Trophoblast cell (in vitro differentiated cells and primary cell): ENCODE measurements at regions not wholly inside any gene's neighbourhood (a gene's known extent, or its start where the extent isn't known, plus 50 kb on each side); places are given as distances from the start of the nearest gene placed in this dataset.
"Not testable (repeated sequence)": the region's sequence is repeated elsewhere in the genome, so short reads cannot be mapped to it uniquely, and the experiment has no call there.

Source experiments
- DNase-seq, 2 donors: peaks; one replicate each; pipeline ENCODE4 v3.0.0-alpha.2; 2016
- H2AFZ ChIP-seq: 2 replicates; pipeline ENCODE4 v1.6.1; 2013; ENCODE audit warnings: low read length, moderate library complexity, mild to moderate bottlenecking; ENCODE audit not compliant: insufficient read depth, poor library complexity
- H2AK5ac ChIP-seq: 2 replicates; pipeline ENCODE4 v1.6.1; 2013; ENCODE audit warnings: mild to moderate bottlenecking, low read length
- H2BK120ac ChIP-seq: 2 replicates; pipeline ENCODE4 v1.6.1; 2013; ENCODE audit warnings: low read length, mild to moderate bottlenecking, moderate library complexity; ENCODE audit not compliant: insufficient read depth, poor library complexity
- H2BK12ac ChIP-seq: 2 replicates; pipeline ENCODE4 v1.6.1; 2013; ENCODE audit warnings: mild to moderate bottlenecking, low read length, moderate library complexity
- H2BK5ac ChIP-seq: 2 replicates; pipeline ENCODE4 v1.6.1; 2013; ENCODE audit warnings: low read length, low read depth, moderate library complexity, mild to moderate bottlenecking; ENCODE audit not compliant: poor library complexity
- H3K14ac ChIP-seq: 2 replicates; pipeline ENCODE4 v1.6.1; 2013; ENCODE audit warnings: mild to moderate bottlenecking, low read length
- H3K18ac ChIP-seq: 2 replicates; pipeline ENCODE4 v1.6.1; 2013; ENCODE audit warnings: mild to moderate bottlenecking, low read length
- H3K23ac ChIP-seq: 2 replicates; pipeline ENCODE4 v1.6.1; 2013; ENCODE audit warnings: low read length
- H3K27ac ChIP-seq: 2 replicates; pipeline ENCODE4 v1.5.1; 2013; ENCODE audit warnings: low read depth, mild to moderate bottlenecking, inconsistent platforms, low read length, moderate library complexity
- H3K27me3 ChIP-seq: 2 replicates; pipeline ENCODE4 v1.6.1; 2013; ENCODE audit warnings: inconsistent platforms, mild to moderate bottlenecking, low read length, moderate library complexity; ENCODE audit not compliant: insufficient read depth
- H3K36me3 ChIP-seq, 2 experiments: 1 replicate in 1 of 2; 2 replicates in 1 of 2; pipeline ENCODE4 v1.6.1; 2013; ENCODE audit warnings: low read length in 2 of 2, mild to moderate bottlenecking in 2 of 2, moderate library complexity in 1 of 2; ENCODE audit not compliant: insufficient read depth in 2 of 2, control insufficient read depth in 1 of 2
- H3K4ac ChIP-seq: 2 replicates; pipeline ENCODE4 v1.6.1; 2013; ENCODE audit warnings: low read depth, mild to moderate bottlenecking, low read length, moderate library complexity
- H3K4me1 ChIP-seq, 2 experiments: 1 replicate in 1 of 2; 2 replicates in 1 of 2; pipeline ENCODE4 v1.6.1; 2013; ENCODE audit warnings: low read length in 2 of 2, mild to moderate bottlenecking in 2 of 2, moderate library complexity in 1 of 2; ENCODE audit not compliant: insufficient read depth in 2 of 2, control insufficient read depth in 1 of 2
- H3K4me2 ChIP-seq: 2 replicates; pipeline ENCODE4 v1.6.1; 2013; ENCODE audit warnings: inconsistent platforms, mild to moderate bottlenecking, low read length, moderate library complexity
- H3K4me3 ChIP-seq: 2 replicates; pipeline ENCODE4 v1.5.1; 2013; ENCODE audit warnings: mild to moderate bottlenecking, low read depth, low read length, inconsistent platforms
- H3K79me1 ChIP-seq: one replicate; pipeline ENCODE4 v1.6.1; 2013; ENCODE audit warnings: low read length
- H3K79me2 ChIP-seq: 2 replicates; pipeline ENCODE4 v1.6.1; 2013; ENCODE audit warnings: low read length, mild to moderate bottlenecking; ENCODE audit not compliant: control insufficient read depth, insufficient read depth, poor library complexity
- H3K9ac ChIP-seq: 2 replicates; pipeline ENCODE4 v1.6.1; 2013; ENCODE audit warnings: mild to moderate bottlenecking, low read length
- H3K9me3 ChIP-seq: 2 replicates; pipeline ENCODE4 v1.6.1; 2013; ENCODE audit warnings: low read depth, mild to moderate bottlenecking, control low read depth, inconsistent platforms, low read length; ENCODE audit not compliant: insufficient read depth
- H4K12ac ChIP-seq: 2 replicates; pipeline ENCODE4 v1.6.1; 2013; ENCODE audit warnings: low read depth, mild to moderate bottlenecking, low read length, moderate library complexity
- H4K8ac ChIP-seq: 2 replicates; pipeline ENCODE4 v1.6.1; 2013; ENCODE audit warnings: low read depth, mild to moderate bottlenecking, low read length, moderate library complexity
- H4K91ac ChIP-seq: one replicate; pipeline ENCODE4 v1.6.1; 2013; ENCODE audit warnings: low read depth, mild to moderate bottlenecking, low read length, moderate library complexity
- WGBS: extraction: QIAGEN DNeasy Blood & Tissue Kit; methylation state at CpG from one replicate; pipeline ENCODE4 v1.1.7; 2013; ENCODE audit warnings: missing lambda C conversion rate; ENCODE audit not compliant: insufficient read length, insufficient coverage; ENCODE audit errors: extremely low coverage; 5-methylcytosine and 5-hydroxymethylcytosine counted together

DNA sequence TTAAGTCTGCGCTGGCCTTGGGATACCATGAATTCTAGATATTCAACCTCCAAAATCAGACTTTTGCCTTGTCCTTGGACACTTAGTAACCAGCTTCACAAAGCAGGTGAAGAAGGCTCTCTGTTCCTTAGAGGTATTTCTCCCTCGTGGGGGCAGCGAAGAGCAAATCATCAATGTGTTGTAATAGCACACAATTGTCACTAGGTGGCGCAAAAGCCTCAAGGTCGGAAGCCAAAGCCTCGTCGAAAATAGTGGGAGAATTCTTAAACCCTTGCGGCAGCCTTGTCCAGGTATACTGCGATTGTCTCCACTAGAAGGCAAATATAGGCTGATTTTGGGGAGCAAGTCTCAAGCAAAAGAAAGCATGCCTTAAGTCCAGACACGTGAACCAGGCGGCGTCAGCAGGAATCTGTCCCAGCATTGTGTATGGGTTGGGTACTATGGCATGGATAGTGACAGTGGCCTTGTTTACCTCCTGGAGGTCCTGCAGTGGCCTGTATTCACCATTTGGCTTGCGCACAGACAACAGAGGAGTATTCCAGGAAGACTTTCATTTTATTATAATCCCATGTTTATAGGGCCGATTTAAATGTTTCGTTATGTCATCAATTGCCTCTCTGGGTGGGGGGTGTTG is 398.5 kb downstream of the CDY2B start:
- H2BK12ac ChIP-seq, H3K4me3 ChIP-seq, H3K4me1 ChIP-seq, H3K14ac ChIP-seq, H2AFZ ChIP-seq, H3K18ac ChIP-seq, H4K8ac ChIP-seq, H3K79me1 ChIP-seq, H2BK120ac ChIP-seq, H3K27me3 ChIP-seq, H3K36me3 ChIP-seq, H3K4ac ChIP-seq, H3K23ac ChIP-seq, H3K79me2 ChIP-seq, DNase-seq, H4K12ac ChIP-seq, H2BK5ac ChIP-seq, H3K9me3 ChIP-seq, H4K91ac ChIP-seq, H3K27ac ChIP-seq, H3K9ac ChIP-seq, H3K4me2 ChIP-seq, H2AK5ac ChIP-seq: not testable (repeated sequence)
- no CpG with 5 or more reads among the region's 15 CpGs for WGBS

DNA sequence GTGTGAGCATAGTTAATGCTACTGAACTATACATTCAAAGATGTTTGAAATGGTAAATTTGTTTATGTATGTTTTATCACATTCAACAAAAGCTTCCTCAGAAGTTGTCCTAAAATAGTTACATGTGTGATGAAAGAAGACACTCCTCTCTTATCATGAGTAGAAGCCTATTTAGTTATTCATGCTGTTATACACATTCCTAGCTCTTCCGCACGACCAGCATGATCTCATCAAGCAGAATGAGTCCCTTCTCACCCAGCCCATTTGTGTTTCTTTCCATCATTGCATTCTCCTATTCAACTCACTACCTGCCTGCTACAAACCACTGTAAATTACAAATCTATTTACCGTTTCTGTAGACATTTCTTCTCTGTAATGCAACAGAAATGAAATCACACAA is 408.0 kb downstream of the CDY2B start:
- H3K4ac ChIP-seq, H2BK5ac ChIP-seq, H3K27ac ChIP-seq, H3K14ac ChIP-seq, H3K18ac ChIP-seq, H3K9ac ChIP-seq, H3K36me3 ChIP-seq, H3K4me2 ChIP-seq, H4K8ac ChIP-seq, H2AK5ac ChIP-seq, H2BK120ac ChIP-seq, H3K79me1 ChIP-seq, H3K79me2 ChIP-seq, H3K4me3 ChIP-seq, DNase-seq, H3K4me1 ChIP-seq, H2BK12ac ChIP-seq, H3K27me3 ChIP-seq, H2AFZ ChIP-seq, H4K12ac ChIP-seq, H4K91ac ChIP-seq, H3K23ac ChIP-seq, H3K9me3 ChIP-seq: not testable (repeated sequence)
- no CpG with 5 or more reads among the region's 3 CpGs for WGBS

DNA sequence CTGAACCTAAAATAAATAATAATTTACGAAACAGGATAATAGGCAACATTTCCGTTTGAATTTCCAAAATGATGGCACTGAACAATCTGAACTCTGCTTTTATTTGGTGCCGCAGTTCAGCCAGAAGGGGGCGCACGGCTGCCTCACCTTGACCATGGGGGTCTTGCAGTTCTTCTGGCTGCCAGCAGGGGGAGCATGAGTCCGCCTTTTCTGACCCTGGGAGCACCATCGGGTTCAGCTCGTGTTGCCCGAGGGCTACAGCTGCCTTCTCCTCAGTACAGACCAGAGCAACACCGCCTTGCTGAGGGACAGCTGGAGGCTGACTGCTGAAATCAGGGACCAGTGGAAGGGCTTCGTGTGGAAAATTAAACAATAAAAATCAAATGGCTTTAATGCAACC is 420.3 kb downstream of the CDY2B start:
- H3K36me3 ChIP-seq, H4K91ac ChIP-seq, H3K27me3 ChIP-seq, H2BK5ac ChIP-seq, H4K8ac ChIP-seq, H2BK12ac ChIP-seq, H3K18ac ChIP-seq, H2BK120ac ChIP-seq, H3K4ac ChIP-seq, H3K23ac ChIP-seq, H2AK5ac ChIP-seq, H3K9me3 ChIP-seq, H2AFZ ChIP-seq, H4K12ac ChIP-seq, H3K4me3 ChIP-seq, H3K4me2 ChIP-seq, DNase-seq, H3K9ac ChIP-seq, H3K79me2 ChIP-seq, H3K79me1 ChIP-seq, H3K4me1 ChIP-seq, H3K27ac ChIP-seq, H3K14ac ChIP-seq: not testable (repeated sequence)
- no CpG with 5 or more reads among the region's 11 CpGs for WGBS

DNA sequence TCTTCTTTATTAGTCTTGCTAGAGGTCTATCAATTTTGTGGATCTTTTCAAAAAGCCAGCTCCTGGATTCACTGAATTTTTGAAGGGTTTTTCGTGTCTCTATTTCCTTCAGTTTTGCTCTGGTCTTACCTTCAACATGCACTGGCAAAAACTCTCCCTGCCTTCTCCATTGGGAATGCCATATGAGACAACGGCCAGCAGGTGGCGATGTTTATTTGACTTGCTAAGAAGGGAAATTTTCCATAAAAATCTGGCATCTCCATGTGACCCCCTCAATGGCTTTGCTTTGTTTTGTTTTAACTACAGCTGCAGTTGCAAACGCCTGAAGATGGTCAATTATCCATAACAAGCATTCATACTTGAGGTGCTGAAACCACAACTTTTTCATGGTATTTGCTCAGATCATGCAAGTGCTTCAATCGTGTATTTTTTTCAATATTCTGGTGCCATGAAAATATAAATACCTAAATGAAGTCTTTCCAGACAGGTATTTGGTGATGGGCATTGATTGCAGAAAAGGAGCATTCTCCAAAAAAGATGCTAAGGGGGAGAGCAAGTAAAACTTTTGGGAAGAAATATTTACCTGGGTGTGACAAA is 449.4 kb downstream of the CDY2B start:
- Histone ChIP-seq H3K23ac (no peak overlapping the region), H3K9ac (no peak overlapping the region), H2BK5ac (no peak overlapping the region), H3K4me1 (no peaks in the 10 kb centered on the region), H4K91ac (no peak overlapping the region), H2BK120ac (no peak overlapping the region), H4K12ac (no peak overlapping the region), H3K27ac (no peak overlapping the region), H3K36me3 (no peaks in the 10 kb centered on the region), H3K4me3 (no peak overlapping the region), H3K27me3 (no peaks in the 10 kb centered on the region), H4K8ac (no peak overlapping the region), H2AFZ (no peak overlapping the region), H3K4ac (no peak overlapping the region), H2AK5ac (no peak overlapping the region), H3K9me3 (no peaks in the 10 kb centered on the region), H3K79me1 (no peaks in the 10 kb centered on the region), H3K79me2 (no peaks in the 10 kb centered on the region), H2BK12ac (no peak overlapping the region), H3K4me2 (no peak overlapping the region), H3K14ac (no peak overlapping the region), H3K18ac (no peak overlapping the region)
- no CpG with 5 or more reads among the region's 5 CpGs for WGBS
- peak in 1 of 2 donors; percentile 2 for DNase-seq
